ENCODE measurements at regions not wholly inside any gene's neighbourhood (a gene's known extent, or its start where the extent isn't known, plus 50 kb on each side); places are given as distances from the start of the nearest gene placed in this dataset.

DNA sequence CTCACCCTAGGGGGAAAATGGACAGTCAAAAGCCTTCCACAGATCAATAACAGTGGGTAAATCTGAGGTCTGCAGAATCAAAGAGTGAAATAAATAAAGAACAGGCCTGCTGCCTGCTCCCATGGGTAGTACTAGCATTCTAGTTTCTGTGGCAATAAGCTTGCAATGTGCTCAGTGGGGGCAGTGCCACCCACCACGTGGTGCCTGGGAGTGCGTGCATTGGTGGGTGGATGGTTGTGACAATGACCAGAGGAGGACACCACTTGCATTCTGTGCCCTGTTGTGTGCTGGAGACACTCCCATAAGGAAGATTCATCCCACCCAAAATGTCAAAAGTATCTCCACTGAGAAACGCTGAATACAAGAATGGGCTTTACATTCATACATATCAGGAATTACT lies 95.5 kb upstream of the NEDD9 start:
- no peaks in the 10 kb centered on the region for H3K9me3 Mint-ChIP-seq
- peak overlapping the region; percentile 75 for H3K27ac Mint-ChIP-seq
- DNase-seq (no peak), ATAC-seq (replicated peaks) (no peak)
- peaks cover 67 to 95% of the 10 kb centered on the region in 2 donors for H3K4me1 Mint-ChIP-seq
- H3K4me3 Mint-ChIP-seq = peak overlapping the region in 1 of 2 donors; percentile 31
- peaks cover 20 to 38% of the 10 kb centered on the region in 2 donors for H3K36me3 Mint-ChIP-seq
- no peaks in the 10 kb centered on the region for H3K27me3 Mint-ChIP-seq

DNA sequence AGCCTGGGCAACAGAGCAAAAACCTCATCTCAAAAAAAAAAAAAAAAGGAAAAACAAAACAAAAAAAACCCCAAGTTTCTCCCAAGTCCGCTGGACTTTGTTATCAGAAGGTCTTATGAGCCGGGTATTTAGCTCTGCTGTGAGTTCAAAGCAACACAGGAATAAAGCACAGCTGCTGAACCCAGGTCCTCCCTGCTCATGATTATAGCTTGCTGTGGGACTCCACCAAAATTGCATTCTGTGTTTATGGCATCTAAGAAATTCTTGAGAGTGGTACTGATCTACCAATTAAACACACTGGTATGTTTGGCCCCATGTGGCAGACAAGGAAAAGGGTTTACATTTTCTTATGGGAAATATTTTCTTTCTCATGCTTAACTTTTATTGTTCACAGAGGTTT lies 93.6 kb upstream of the NEDD9 start:
- H3K4me1 Mint-ChIP-seq = peaks cover 60 to 89% of the 10 kb centered on the region in 2 donors
- no peaks in the 10 kb centered on the region for H3K9me3 Mint-ChIP-seq
- H3K27me3 Mint-ChIP-seq = no peaks in the 10 kb centered on the region
- H3K4me3 Mint-ChIP-seq = no peak overlapping the region
- ATAC-seq (replicated peaks) (no peak), DNase-seq (no peak)
- no peak overlapping the region for H3K27ac Mint-ChIP-seq
- H3K36me3 Mint-ChIP-seq = peaks cover 20 to 29% of the 10 kb centered on the region in 2 donors

DNA sequence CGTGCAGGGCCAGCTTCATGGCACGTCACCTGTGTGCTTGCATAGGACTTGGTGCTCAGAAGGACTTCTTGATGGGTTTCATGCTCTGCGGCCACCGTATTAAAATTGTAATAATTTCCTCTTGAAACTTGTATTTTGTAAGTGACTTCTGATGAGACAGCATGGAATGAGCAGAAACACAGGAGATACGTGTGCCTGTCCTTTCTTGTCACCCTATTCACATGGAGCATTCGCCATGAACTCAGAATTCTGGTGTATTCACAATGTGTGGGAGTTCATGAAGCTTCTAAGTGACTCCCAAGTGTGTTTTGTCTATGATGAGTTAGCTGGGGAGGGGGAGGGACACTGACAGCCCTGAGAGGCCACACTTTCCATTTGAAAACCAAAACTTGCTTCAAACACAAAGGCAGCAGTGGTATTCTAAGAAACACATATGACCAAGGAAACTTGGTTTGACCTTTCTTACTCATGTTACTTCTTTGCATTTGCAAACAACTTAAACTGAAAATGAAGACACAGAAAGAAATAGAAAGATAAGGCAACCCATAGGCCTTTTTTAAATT lies 92.1 kb upstream of the NEDD9 start:
- Mint-ChIP-seq H3K4me1 (peaks cover 53 to 77% of the 10 kb centered on the region in 2 donors), H3K27me3 (no peaks in the 10 kb centered on the region), H3K36me3 (peaks cover 22 to 41% of the 10 kb centered on the region in 2 donors), H3K4me3 (peak overlapping the region; percentile 55 to 64), H3K9me3 (no peaks in the 10 kb centered on the region), H3K27ac (peak overlapping the region; percentile 43)
- DNase-seq (no peak), ATAC-seq (replicated peaks) (peak; percentile 91 to 95)

DNA sequence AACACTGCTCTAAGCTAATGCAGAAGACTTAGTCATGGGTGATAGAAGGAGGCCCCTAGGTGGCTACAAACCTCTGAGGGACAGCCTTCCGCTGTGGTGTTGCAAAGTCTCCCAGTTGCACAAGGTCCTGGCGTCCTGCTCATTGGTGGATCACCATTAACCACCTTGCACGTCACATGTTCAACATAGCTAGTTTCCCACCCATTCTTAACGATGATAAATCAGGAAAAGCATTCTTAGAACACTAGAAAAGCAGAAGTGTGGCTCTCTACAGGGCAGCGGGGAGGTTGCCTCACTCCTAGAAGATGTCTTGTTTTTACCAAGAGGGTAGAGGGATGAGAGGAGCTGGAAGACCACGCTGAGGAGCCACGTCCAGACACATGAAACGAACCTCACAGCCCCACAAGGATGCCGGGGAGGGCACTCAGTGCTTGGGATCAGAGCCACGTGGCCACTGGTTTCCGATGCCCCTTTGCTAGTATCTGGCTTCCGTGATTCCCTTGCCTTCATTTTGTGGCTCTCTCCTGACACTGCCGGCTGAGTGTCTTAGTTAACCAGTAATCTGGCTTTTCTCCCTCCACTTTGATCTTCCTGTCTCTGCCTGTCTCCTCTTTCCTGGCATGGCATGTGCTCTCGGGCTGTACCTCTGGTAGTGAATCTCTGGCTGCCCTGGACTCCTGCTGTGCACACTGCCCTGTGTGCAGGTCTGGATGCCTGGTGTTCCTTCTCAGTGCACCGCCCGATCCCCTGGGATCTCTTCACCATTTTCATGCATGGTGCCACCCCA lies 91.4 kb upstream of the NEDD9 start:
- Mint-ChIP-seq H3K36me3 (peaks cover 26 to 45% of the 10 kb centered on the region in 2 donors), H3K4me3 (peak overlapping the region; percentile 55 to 64), H3K9me3 (no peaks in the 10 kb centered on the region), H3K4me1 (peaks cover 51 to 76% of the 10 kb centered on the region in 2 donors), H3K27me3 (no peaks in the 10 kb centered on the region), H3K27ac (peak overlapping the region; percentile 43)
- no peak for DNase-seq
- ATAC-seq (replicated peaks) = peak; percentile 18 to 35

DNA sequence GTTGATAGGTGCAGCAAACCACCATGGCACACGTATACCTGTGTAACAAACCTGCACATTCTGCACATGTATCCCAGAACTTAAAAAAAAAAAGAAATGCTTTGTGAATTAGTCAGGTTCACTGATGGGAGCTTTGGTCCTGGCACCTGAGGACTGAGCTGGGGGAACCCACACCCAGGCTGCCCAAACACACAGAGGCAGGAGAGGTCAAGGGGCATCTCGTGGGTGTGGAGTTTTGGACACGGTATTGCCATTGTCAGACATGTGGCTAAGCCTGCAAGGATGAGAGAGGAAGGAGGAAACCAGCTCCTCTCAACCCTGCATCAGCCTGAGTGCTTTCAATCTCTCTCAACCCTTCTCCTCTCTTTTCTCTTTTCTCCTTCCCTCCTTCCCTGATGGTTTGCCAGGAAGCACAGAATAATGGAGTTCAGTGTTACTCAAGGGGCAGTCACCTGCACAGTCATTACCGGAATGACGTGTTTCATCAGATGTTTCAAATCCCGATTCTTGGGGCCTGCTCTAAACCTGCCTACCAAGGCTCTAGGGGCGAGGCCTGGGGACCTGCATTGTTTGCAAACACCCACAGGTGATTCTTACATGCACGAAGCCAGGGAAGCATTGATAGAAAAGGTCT lies 89.9 kb upstream of the NEDD9 start:
- Mint-ChIP-seq H3K4me1 (peaks cover 48 to 73% of the 10 kb centered on the region in 2 donors), H3K27me3 (no peaks in the 10 kb centered on the region), H3K36me3 (peaks cover 26 to 42% of the 10 kb centered on the region in 2 donors), H3K4me3 (no peak overlapping the region), H3K9me3 (no peaks in the 10 kb centered on the region), H3K27ac (no peak overlapping the region)
- no peak for DNase-seq
- ATAC-seq (replicated peaks) = no peak

DNA sequence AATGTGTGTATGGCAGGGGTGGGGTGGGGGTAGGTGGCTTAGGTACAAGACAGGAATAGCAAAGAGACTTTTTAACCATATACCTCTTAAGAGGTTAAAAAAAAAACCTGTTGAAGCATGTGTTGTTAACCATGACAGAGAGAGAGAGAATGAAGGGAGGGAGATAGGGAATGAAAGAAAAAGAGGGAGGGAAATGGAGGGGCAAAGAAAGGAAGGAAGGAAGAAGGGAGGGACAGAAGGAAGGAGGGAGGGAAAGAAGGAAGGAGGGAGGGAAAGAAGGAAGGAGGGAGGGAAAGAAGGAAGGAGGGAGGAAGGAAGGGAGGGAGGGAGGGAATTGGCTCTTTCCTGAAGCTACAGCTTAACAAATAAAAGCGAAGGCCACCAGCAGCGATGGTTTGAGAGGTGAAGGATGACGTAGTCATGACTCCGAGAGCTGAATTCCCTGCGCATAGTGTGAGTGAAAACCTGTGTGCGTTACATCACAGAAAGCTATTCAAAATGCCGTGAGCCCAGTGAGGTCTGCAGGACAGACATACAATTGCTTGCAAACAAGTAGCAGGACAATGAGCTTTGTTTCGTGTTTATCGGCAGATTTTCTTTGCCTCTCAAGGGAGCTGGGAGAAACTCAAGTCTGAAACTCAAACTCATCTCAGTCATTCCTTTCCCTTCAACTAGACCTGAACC lies 88.6 kb upstream of the NEDD9 start:
- DNase-seq (no peak), ATAC-seq (replicated peaks) (no peak)
- Mint-ChIP-seq H3K4me3 (no peak overlapping the region), H3K4me1 (peaks cover 44 to 65% of the 10 kb centered on the region in 2 donors), H3K36me3 (peaks cover 29 to 43% of the 10 kb centered on the region in 2 donors), H3K27me3 (no peaks in the 10 kb centered on the region), H3K27ac (no peak overlapping the region), H3K9me3 (no peaks in the 10 kb centered on the region)

DNA sequence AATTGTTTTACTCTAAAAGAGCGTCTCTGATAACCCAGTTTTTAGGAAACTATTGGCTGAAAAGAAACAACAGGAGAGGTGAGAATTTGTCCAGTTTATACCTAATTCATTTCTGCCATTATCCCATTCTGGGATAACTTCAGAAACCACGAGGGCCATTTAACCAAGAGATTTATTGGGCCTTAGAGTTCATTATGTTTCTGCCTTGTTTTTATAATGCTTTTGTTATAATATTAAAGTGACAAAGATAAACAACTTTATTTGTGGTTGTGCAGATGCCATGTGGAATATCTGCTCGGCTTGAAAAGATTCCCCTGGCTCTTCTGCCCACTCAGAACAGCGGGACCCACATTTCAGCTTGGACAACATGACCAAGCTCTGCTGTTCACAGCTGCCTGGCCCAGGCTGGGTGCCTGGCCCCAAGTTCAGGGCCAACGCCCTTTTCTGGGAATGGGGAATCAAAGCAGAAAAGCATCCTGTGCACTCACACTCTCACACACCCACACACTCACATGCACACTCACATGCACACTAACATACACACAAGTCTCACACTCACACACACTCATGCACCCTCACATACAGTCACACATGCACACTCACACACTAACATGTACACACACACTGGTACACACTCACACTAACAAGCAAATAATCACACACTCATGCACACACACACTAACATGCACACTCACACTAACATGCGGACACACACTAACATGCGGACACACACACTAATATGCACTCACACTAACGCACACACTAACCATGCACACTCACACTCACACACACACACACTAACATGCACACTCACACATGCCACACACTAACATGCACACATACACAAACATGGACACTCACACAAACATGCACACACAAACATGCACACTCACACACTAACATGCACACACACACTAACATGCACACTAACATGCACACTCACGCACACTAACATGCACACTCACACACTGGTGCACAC lies 86.7 kb upstream of the NEDD9 start:
- DNase-seq (no peak), ATAC-seq (replicated peaks) (no peak)
- Mint-ChIP-seq H3K4me1 (peaks cover 39 to 45% of the 10 kb centered on the region in 2 donors), H3K9me3 (no peaks in the 10 kb centered on the region), H3K27me3 (no peaks in the 10 kb centered on the region), H3K4me3 (no peak overlapping the region), H3K36me3 (peaks cover 31 to 46% of the 10 kb centered on the region in 2 donors), H3K27ac (peak overlapping the region; percentile 1)

DNA sequence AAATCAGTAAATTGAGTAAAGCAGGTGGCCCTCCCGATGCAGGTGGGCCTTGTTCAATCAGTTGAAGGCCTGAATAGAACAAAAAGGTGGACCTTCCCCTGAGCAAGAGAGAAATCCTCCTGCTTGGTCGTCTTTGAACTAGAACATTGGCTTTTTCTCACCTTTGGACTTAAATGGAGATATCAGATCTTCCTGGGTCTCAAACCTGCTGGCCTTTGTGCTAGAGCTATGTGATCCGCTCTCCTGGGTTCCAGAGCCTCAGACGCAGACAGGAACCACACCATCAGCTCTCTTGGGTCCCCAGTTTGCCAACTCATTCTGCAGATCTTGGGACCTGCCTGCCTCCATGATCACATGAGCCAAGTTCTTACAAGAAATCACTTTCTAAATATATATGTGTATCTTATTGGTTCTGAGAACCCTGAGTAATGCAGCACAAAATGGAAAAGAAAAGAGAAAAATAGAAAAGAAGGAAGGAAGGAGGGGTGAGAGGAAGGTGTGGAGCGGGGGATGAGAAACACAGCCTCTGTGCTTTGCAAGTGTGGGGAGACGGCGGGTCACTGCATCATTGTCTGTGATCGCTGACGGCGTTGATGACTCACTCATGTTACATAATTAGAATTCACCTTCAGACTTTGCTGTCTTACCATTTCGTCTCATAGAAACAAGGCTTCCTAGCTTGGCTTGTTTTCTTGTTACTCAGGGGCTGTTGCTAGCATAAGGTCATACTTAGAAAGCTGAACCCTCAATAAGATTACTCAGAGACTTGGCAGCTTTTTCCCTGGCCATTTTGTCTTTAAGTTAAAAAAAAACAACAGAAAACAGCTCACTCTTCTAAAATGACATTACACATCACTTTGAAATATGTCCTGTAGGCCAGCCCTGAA lies 85.7 kb upstream of the NEDD9 start:
- DNase-seq (no peak), ATAC-seq (replicated peaks) (peak; percentile 54 to 74)
- peak overlapping the region; percentile 14 for H3K27ac Mint-ChIP-seq
- H3K4me3 Mint-ChIP-seq = no peak overlapping the region
- peaks cover 3 to 4% of the 10 kb centered on the region in 2 donors for H3K9me3 Mint-ChIP-seq
- H3K36me3 Mint-ChIP-seq = peaks cover 36 to 50% of the 10 kb centered on the region in 2 donors
- peaks cover 33 to 38% of the 10 kb centered on the region in 2 donors for H3K4me1 Mint-ChIP-seq
- no peaks in the 10 kb centered on the region for H3K27me3 Mint-ChIP-seq

DNA sequence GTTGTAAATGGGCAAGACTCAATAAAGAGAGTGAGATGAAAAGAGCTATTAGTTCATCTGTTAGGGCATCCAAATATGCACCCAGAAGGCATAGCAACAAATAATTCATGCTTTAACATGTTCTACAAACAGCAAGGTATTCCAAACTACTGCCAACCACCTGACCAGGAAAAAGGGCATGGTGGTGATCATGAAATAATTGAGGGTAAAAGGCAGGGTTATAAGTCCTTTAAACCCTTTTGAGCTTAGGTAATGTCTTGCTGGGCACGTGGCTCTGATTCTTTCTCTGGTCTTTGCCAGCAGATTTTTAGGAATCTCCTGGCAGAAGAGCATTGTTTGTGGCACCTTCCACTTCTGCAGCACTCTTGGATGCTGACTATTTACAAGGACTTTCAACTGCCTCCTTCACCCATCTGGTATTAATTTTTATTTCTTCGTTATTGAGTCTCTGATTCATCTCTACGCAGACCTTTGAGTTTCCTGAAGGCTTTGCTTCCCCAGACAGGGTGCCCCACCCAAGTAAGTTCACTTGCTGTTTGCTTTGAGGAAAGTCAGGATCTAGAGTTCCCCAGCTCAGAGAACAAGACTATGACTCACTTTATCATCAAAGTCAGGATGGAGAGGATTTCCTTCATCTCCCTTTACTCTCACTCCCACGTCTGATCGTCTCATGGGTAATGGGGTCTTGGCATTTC lies 83.4 kb upstream of the NEDD9 start:
- Mint-ChIP-seq H3K27ac (no peak overlapping the region), H3K27me3 (no peaks in the 10 kb centered on the region), H3K4me1 (peaks cover 39 to 43% of the 10 kb centered on the region in 2 donors), H3K4me3 (no peak overlapping the region), H3K36me3 (peaks cover 43 to 64% of the 10 kb centered on the region in 2 donors), H3K9me3 (peaks cover 6 to 8% of the 10 kb centered on the region in 2 donors)
- DNase-seq (no peak), ATAC-seq (replicated peaks) (no peak)

DNA sequence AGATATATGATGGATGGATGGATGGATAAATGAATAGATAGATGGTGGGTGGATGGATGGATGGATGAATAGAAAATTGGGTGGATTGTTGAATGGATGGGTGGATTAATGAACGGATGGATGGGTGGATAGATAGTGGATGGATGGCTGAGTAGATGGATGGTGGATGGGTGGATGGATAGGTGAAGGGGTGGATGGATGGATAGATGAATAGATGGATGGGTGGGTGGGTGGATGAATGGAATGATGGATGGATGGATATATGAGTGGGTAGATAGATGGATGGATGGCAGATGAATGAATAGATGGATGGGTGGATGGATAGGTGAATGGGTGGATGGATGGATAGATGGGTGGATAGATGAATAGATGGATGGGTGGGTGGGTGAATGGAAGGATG lies 80.7 kb upstream of the NEDD9 start:
- H3K36me3 Mint-ChIP-seq = peaks cover 35 to 49% of the 10 kb centered on the region in 2 donors
- peaks cover 37 to 42% of the 10 kb centered on the region in 2 donors for H3K4me1 Mint-ChIP-seq
- H3K4me3 Mint-ChIP-seq = no peak overlapping the region
- ATAC-seq (replicated peaks) = no peak
- no peak overlapping the region for H3K27ac Mint-ChIP-seq
- DNase-seq = no peak
- H3K27me3 Mint-ChIP-seq = no peaks in the 10 kb centered on the region
- H3K9me3 Mint-ChIP-seq = peaks cover 6 to 8% of the 10 kb centered on the region in 2 donors

DNA sequence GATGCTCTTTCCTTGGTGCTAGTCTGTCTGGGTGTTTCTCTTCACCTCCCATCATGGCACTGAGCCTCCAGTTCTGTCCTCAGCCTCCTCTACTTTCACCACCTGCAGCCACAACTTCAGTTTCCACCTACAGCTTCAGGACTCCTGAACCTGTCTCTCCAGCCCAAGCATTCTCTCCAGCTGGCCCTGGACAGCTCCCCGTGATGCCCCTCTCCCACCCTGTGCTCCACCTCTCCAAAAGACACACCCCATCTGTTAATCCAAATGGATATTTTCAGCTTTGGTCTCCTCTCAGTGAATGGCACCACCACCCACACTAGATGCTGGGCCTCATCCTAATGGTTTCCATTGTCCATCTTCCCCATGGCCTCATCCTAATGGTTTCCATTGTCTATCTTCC lies 79.5 kb upstream of the NEDD9 start:
- peaks cover 6 to 8% of the 10 kb centered on the region in 2 donors for H3K9me3 Mint-ChIP-seq
- H3K4me1 Mint-ChIP-seq = peaks cover 36 to 41% of the 10 kb centered on the region in 2 donors
- peak overlapping the region; percentile 6 for H3K27ac Mint-ChIP-seq
- DNase-seq = no peak
- ATAC-seq (replicated peaks) = no peak
- H3K4me3 Mint-ChIP-seq = no peak overlapping the region
- no peaks in the 10 kb centered on the region for H3K27me3 Mint-ChIP-seq
- peaks cover 29 to 45% of the 10 kb centered on the region in 2 donors for H3K36me3 Mint-ChIP-seq

DNA sequence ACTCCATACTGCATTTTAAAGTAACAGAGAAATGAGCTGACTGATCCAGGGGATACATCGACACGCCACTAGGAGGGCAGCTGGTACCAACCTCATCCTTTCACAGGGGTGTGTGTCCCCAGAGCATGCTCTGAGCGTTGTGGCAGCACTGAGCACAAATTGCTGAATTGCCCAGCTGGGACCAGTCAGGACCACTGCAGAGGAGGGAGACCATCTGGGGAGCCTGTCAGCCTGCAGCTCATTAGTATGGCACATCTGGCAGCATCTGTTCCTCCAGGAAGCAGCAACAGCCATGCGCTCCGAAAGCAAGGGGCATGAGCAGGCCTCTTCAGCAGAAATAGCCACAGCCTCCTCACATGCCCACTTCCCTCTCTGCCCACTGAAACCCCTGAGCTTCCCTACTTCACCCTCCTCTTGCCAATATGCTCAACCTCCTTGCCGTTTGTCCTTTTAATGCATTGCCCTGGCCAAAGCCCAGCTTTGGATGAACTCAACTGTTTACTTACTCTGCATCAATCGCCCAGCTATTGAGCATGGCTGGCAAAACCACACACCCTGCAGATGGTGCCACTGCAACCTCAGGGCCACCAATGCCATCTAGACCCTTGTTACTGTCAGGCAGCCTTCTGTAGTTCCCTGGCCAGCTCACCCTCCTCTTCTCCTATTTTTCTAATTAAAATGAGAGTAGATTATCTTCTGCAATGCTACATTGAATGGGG lies 77.6 kb upstream of the NEDD9 start:
- DNase-seq = no peak
- Mint-ChIP-seq H3K9me3 (peaks cover 6 to 8% of the 10 kb centered on the region in 2 donors), H3K4me3 (no peak overlapping the region), H3K27ac (peak overlapping the region; percentile 22), H3K27me3 (no peaks in the 10 kb centered on the region), H3K36me3 (peaks cover 28 to 41% of the 10 kb centered on the region in 2 donors), H3K4me1 (peaks cover 36 to 47% of the 10 kb centered on the region in 2 donors)
- peak; percentile 54 to 69 for ATAC-seq (replicated peaks)
